GM21723 (cell line): ENCODE measurements at regions not wholly inside any gene's neighbourhood (a gene's known extent, or its start where the extent isn't known, plus 50 kb on each side); places are given as distances from the start of the nearest gene placed in this dataset.
"Not testable (repeated sequence)": the region's sequence is repeated elsewhere in the genome, so short reads cannot be mapped to it uniquely, and the experiment has no call there.

Experiments
- ATAC-seq: cut with Tn5 transposase; IDR thresholded peaks from one replicate; pipeline ENCODE4 v1.9.1; 2021; ENCODE audit warnings: mild to moderate bottlenecking, moderate library complexity; ENCODE audit not compliant: unreplicated experiment

DNA sequence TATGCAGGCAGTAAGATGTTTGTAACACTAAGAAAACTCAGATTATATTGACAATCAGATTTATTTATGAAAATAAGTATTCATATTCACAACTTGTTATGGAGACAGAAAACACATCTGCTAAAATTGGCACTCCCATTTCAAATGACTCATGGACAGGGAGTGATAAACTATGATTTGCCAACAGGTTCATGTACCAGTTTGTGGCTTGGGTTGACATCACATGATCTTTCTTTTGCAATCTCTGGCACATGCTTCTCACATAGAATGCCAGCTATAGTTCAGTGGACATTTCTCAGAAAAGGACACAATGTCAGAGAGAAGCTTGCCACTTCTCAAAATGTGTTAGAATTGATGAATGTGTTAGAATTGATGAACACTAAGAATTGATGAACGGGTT, 663.2 kb upstream of the ANKRD30A start:
- no peak for ATAC-seq

- not testable (repeated sequence) for ATAC-seq
Observed at GRCh38 chr10:36458437-36458836, 667.0 kb upstream of the ANKRD30A start.

DNA sequence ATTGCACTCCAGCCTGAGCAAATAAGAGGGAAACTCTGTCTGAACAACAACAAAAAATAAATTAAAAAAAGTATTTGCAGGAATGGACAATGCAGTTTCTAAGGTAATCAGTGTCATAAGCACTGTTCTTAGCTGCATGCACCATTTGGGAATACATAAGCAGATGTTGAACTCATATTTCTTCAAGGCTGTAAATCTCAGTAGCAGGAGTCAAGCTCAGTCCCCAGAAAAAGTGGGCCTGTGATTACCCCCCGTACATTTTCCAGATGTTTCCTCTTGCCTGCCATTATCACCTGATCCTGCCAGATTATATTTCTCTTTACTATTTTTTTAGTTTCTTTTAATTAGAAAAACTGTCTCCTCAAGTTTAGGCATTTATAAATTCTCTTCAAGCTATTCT, 667.6 kb upstream of the ANKRD30A start:
- no peak for ATAC-seq

DNA sequence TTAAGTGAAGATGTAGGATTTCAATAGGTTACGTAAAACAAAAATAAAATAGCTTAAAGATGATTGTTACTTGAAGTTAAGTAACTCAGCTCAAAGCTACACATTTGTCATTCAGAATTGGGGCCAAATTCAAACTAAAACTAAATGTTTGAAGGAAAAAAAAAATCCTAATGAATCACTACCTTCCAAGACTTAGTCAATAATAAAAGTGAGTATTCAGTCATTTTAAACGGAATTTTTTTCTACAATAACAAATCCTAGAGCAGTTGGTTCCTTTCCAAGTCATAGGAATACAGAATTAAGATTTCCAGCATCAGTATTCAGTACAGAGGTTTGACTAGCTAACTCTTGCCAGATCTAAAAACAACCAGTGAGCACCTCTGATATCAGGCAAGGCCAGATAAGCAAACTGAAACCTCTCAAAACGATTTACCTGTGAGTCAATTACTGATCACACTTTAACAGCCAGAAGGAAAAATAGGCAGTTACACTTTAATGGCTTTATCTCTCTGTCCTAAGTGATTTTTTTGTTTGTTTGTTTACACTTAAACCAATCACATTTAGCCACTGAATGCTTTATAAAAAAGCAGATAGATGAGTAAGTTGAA, 669.8 kb upstream of the ANKRD30A start:
- ATAC-seq = no peak

GRCh38 chr10:36452851-36453250, 672.5 kb upstream of the ANKRD30A start:
- no peak for ATAC-seq

DNA sequence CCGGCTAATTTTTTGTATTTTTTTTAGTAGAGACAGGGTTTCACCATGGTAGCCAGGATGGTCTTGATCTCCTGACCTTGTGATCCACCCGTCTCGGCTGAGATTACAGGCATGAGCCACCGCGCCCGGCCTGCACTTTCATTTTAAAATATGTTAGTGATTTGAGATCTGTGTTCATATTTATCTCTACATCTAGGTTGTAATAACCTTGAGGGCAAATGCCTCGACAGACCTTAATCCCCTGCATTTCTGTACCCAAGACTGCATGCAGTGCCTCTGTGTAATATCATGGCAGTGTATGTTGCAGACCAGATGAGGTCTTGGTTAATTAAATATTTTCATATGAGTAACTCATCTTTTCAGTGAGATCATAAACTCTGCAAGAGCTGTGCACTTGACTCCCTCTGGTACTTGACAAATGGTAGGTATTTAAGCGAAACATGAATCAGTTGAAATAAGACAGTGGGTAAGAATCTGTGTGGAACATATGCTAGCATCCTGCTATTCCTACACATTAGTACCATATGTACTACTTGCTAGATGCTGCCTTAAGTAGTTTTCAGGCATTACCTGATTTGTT, 673.9 kb upstream of the ANKRD30A start:
- no peak for ATAC-seq

- ATAC-seq = no peak
Observed at GRCh38 chr10:36450380-36450779, 675.0 kb upstream of the ANKRD30A start.

DNA sequence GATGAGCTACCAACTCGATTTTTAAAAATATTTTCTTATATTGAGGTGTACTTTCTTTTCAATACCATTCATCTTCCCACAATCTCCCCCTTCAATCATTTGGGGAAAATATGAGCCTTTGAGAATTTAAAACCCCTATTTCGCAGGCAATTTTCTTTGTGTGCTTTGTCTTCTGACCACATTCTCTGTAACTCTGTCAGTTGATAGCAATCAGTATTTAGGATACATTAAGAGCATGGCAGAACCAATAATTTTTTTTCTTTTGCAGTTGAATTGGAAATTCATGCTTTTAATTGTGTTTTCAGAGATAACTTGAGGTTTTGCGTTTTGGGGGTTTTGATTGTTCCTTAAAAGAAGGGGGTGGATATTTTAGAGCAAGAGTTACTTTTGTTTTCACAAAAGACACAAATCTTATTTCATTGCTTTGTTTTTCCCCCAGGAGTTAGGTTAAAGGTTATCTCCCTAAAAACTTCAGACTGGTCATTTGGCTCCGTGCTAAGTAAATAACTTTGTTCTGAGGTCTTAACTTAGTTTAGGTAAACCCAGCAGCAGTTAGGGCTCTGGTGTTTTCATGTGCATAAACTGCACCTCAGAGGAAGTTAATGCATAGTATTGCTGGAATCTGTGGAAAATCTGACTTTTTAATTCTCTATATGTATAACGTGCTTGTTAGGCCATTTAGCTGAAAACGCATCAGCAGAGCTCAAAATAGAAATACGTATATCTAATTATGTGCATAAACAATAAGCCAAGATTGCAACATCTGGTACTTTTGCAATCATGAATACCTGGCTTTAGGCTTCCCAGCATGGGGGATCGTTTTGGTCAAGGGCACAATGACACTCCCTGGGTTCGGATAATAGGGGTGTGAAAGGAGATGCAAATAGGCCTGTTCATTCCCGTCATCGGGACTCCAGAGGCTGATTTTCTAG, 676.4 kb upstream of the ANKRD30A start:
- ATAC-seq = no peak

DNA sequence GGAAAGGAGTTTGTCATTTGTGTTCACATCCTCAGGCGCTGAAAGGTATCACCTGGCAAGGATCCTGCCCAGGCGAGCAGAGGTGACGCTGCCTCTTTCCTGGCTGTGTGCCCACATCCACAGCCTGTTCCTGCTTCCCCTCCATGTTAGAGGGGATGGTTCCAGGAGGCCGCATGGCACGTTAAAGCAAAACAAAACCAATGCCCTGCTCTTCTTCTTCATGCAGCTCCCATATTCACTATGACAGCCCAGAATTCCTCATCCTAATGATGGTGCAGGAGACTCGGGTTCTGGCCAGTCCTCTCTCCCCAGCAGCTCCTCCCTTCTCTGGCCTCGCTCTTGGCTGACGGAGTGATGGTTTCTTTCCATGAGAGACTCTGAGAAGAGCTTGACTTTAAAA, 678.5 kb upstream of the ANKRD30A start:
- ATAC-seq = no peak

DNA sequence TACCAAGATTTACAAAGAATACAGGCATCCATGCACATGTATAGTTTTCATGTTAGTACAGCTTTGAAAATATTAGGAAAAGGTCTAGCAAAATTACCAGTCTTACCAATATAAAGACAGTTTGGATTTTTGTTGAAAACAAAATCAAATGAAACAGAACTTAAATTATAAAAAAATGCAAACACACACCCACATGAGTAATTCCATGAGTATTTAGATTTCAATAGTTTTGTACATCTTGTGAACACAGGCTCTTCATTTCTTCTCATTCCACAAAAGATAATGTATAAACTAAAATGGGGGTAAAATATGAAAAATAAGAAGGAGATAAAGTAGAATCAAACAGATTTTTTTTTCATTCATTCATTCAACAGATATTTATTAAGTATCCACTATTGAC, 682.2 kb upstream of the ANKRD30A start:
- ATAC-seq = no peak

- no peak for ATAC-seq
Observed at GRCh38 chr10:36441557-36441956, 683.8 kb upstream of the ANKRD30A start.

GRCh38 chr10:36440539-36440938, 684.9 kb upstream of the ANKRD30A start:
- ATAC-seq = no peak

DNA sequence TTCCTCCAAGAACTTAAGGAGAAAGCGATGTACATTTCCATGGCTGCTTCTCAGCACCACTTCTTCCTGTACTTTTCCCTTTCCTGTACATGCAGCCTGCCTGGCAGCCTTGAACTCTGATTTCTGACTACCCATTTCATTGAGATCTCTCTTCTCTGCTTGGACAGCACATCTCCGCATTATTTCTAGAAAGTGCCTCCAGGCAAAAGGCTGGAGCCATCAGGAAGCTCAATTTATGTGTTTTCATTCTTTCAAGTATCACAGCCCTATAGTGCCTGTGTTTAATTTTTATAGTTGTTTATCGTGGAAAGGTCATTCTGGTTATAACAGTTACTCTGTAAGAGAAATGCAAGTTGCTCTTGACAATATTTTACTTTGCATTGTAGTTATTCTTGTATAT, 688.0 kb upstream of the ANKRD30A start:
- no peak for ATAC-seq

DNA sequence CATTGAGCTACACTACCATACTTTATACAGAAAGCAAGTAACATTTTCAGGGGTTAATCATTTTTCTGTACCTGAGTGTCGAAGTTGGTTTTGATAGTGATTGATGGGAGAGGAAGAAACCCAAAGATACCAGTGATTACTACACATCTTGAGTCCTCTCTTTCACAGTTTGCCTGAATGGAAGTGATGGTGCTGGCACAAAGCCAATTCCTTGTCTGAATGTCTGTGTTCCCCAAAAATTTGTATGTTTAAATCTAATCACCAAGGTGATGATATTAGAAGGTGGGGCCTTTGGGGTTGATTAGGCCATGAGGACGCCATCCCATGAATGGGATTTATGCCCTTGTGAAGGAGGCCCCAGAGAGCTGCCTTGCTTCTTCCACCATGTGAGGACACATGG, 696.9 kb upstream of the ANKRD30A start:
- no peak for ATAC-seq

DNA sequence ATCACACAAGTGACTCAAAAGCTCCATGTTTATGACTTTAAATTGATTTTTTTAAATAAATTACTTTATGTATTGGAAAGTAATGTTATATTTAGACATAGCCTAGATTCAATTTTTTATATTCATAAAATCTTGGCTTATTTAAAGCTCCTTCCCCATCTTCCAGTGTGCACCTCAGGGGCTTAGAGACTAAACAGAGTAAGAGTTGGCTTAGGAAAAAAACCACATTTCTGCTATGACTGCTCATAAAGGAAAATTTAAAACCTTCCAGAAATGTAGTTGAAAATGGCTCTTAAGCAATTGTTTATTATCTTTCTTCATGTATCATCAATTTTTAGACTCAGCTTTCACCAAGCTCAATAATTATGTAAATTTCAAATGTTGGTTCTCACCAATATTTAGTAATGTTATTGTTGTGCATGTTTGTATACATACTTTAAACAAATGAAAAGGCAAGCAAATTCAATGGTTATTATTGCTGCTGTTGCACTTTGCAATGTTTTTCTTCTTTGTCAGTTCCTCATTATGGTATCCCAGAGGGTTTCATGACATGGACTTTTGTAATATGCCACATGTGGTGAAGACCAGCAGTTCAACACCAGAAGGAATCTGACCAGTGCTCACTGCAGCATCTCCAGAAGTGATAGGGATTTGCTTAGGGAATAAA, 700.1 kb upstream of the ANKRD30A start:
- ATAC-seq = no peak

GRCh38 chr10:36424502-36424901, 700.9 kb upstream of the ANKRD30A start:
- ATAC-seq = no peak

GRCh38 chr10:36423821-36424248, 701.6 kb upstream of the ANKRD30A start:
- ATAC-seq = no peak

DNA sequence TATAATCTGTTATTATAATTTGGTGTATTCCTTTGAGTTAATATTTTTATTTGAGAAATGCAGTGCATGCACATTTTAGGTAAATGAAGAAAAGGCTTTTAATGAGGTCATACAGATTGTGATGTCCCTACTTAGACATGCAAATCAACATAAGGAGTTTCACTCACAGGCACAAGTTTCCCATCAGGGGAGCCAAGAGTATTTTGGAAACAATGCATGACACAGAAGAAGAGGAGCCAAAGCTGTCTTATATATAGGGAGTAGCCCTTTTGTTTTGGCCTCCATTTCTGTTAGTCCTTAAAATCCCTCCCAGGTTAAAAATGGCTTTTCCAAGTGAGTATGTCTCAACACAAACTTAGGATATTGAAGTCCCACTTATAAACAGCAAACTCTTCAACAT, 703.4 kb upstream of the ANKRD30A start:
- no peak for ATAC-seq

DNA sequence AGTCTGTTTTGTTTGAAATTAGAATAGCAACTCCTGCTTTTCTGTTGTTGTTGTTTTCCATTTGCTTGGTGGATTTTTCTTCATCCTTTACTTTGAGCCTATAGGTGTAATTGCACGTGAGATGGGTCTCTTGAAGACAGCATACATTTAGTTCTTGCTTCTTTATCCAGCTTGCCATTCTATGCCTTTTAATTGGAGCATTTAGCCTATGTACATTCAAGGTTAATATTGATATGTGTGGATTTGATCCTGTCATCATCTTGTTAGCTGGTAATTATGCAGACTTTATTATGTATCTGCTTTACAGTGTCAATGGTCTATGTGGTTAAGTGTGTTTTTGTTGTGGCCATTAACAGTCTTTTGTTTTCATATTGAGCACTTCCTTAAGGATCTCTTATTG, 708.9 kb upstream of the ANKRD30A start:
- no peak for ATAC-seq

- no peak for ATAC-seq
Observed at GRCh38 chr10:36412942-36413341, 712.5 kb upstream of the ANKRD30A start.

DNA sequence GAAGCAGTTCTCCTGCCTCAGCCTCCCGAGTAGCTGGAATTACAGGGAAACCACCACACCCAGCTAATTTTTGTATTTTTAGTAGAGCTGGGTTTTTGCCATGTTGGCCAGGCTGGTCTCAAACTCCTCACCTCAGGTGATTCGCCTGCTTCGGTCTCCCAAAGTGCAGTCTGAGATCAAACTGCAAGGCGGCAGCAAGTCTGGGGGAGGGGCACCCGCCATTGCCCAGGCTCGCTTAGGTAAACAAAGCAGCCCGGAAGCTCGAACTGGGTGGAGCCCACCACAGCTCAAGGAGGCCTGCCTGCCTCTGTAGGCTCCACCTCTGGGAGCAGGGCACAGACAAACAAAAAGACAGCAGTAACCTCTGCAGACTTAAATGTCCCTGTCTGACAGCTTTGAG, 725.2 kb upstream of the ANKRD30A start:
- not testable (repeated sequence) for ATAC-seq
